Panc1 (cell line): ENCODE measurements at regions not wholly inside any gene's neighbourhood (a gene's known extent, or its start where the extent isn't known, plus 50 kb on each side); places are given as distances from the start of the nearest gene placed in this dataset.

Source experiments
- ATAC-seq: fragments of 200-7000 bp; cut with Tn5 transposase; 2 replicates; pipeline ENCODE4 v1.9.1; 2020; ENCODE audit warnings: mild to moderate bottlenecking, moderate library complexity
- BruUV-seq: library from RNA; stranded (reverse); fragments of 400-500 nt; replicated peaks from 2 replicates; lab custom pipeline; 2021; lab: Mats Ljungman, UMichigan
- CTCF ChIA-PET: fragments of 300-600 bp; sonication (Branson Sonifier 250); formaldehyde crosslinking; loops from one replicate; lab custom pipeline; 2022; ENCODE audit warnings: antibody characterized with exemption; lab: Charles Lee
- POLR2A ChIA-PET: fragments of 300-600 bp; sonication (Branson Sonifier 250); formaldehyde crosslinking; loops from one replicate; lab custom pipeline; 2022; ENCODE audit warnings: antibody characterized with exemption; lab: Charles Lee
- DNase-seq: peaks from one replicate; pipeline ENCODE4 v3.0.0-alpha.2; 2010; ENCODE audit warnings: low read depth, low spot score
- H3K27ac ChIP-seq: 2 replicates; pipeline ENCODE4 v1.5.1; 2011; ENCODE audit warnings: mild to moderate bottlenecking, low read length, inconsistent platforms
- H3K27me3 ChIP-seq: fragments of 200-500 bp; sonication (Bioruptor generic); 2 replicates; pipeline ENCODE4 v1.6.0; 2014; ENCODE audit warnings: low read length, inconsistent platforms; ENCODE audit not compliant: control insufficient read depth, insufficient read depth
- H3K36me3 ChIP-seq: fragments of 200-500 bp; sonication (Bioruptor generic); 2 replicates; pipeline ENCODE4 v1.5.1; 2014; ENCODE audit warnings: inconsistent platforms, mild to moderate bottlenecking, low read length, moderate library complexity; ENCODE audit not compliant: control insufficient read depth, insufficient read depth
- H3K4me1 ChIP-seq: 2 replicates; pipeline ENCODE4 v1.5.1; 2011; ENCODE audit warnings: inconsistent platforms, mild to moderate bottlenecking, low read length, moderate library complexity; ENCODE audit not compliant: control insufficient read depth, insufficient read depth
- H3K4me3 ChIP-seq, 2 experiments: 2 replicates each; pipeline ENCODE4 v1.5.1; 2011 to 2012; ENCODE audit warnings: low read depth in 2 of 2, low read length in 2 of 2, mild to moderate bottlenecking in 2 of 2, inconsistent platforms in 1 of 2, moderate library complexity in 1 of 2
- H3K9me3 ChIP-seq: fragments of 200-500 bp; sonication (Bioruptor generic); 2 replicates; pipeline ENCODE4 v1.5.1; 2014; ENCODE audit warnings: low read depth, mild to moderate bottlenecking, inconsistent platforms, low read length, moderate library complexity; ENCODE audit not compliant: control insufficient read depth, insufficient read depth
- CTCF ChIP-seq: fragments of 450-650 bp; IDR thresholded peaks from 2 replicates; pipeline ENCODE4 v1.5.1; 2017; ENCODE audit warnings: mild to moderate bottlenecking
- POLR2AphosphoS5 ChIP-seq: IDR thresholded peaks from 2 replicates; pipeline ENCODE4 v1.6.1; 2012; ENCODE audit warnings: mild to moderate bottlenecking, low read depth, low read length, moderate library complexity
- REST ChIP-seq, 2 experiments: IDR thresholded peaks; 2 replicates each; pipeline ENCODE4 v1.6.1; 2011 to 2012; ENCODE audit warnings: low read depth in 2 of 2, control low read depth in 1 of 2, low read length in 1 of 2, mild to moderate bottlenecking in 1 of 2, moderate library complexity in 1 of 2; ENCODE audit not compliant: insufficient read depth in 1 of 2
- SIN3A ChIP-seq: IDR thresholded peaks from 2 replicates; pipeline ENCODE4 v1.6.1; 2012; ENCODE audit warnings: low read depth, mild to moderate bottlenecking, low read length, moderate library complexity, borderline replicate concordance; ENCODE audit not compliant: insufficient read depth
- TCF7L2 ChIP-seq: IDR thresholded peaks from 2 replicates; pipeline ENCODE4 v1.6.1; 2011; ENCODE audit warnings: mild to moderate bottlenecking, low read depth, low read length, inconsistent platforms
- in situ Hi-C: cut with HindIII; loops from 2 replicates; pipeline ENCODE4 v1.10.0; 2016; ENCODE audit warnings: low sequenced_read_pairs, low pct_unique_long_range_greater_than_20kb
- intact Hi-C: fragments of 100-400 bp; cut with micrococcal nuclease; formaldehyde crosslinking; loops from one replicate; pipeline ENCODE4 v1.10.0; 2022; ENCODE audit not compliant: unreplicated experiment

- ChIA-PET CTCF (no interaction called here), POLR2A (no interaction called here)
- H3K36me3 ChIP-seq, result no peaks in the 10 kb centered on the region
- TF ChIP-seq POLR2AphosphoS5 (no peak), CTCF (no peak), SIN3A (no peak), TCF7L2 (no peak), REST (IDR thresholded peaks at IDR 0.05; ENCODE audit: insufficient read depth in 1 of 2, low read depth in 2 of 2, low read length in 1 of 2) (no peak)
- no TSS peak for BruUV-seq
- no peaks in the 10 kb centered on the region for H3K4me1 ChIP-seq
- H3K4me3 ChIP-seq, result no peak overlapping the region
- in situ Hi-C loops (no loop called here), intact Hi-C loops (no loop called here)
- DNase-seq (no peak), ATAC-seq (no peak)
- H3K27me3 ChIP-seq, result no peaks in the 10 kb centered on the region
- no peak overlapping the region for H3K27ac ChIP-seq
- no peaks in the 10 kb centered on the region for H3K9me3 ChIP-seq
These were observed 68.9 kb upstream of the CLDN14 start for GRCh38 chr21:36548866-36549265.

GRCh38 chr21:36549470-36549869, 69.5 kb upstream of the CLDN14 start:
- CTCF ChIA-PET, result no interaction called here
- intact Hi-C loops (no loop called here), in situ Hi-C loops (no loop called here)
- POLR2A ChIA-PET, result no interaction called here
- Histone ChIP-seq H3K36me3 (no peaks in the 10 kb centered on the region), H3K27ac (no peak overlapping the region), H3K9me3 (no peaks in the 10 kb centered on the region), H3K4me1 (no peaks in the 10 kb centered on the region), H3K27me3 (no peaks in the 10 kb centered on the region), H3K4me3 (no peak overlapping the region)
- DNase-seq (no peak), ATAC-seq (no peak)
- no TSS peak for BruUV-seq
- no peak for TF ChIP-seq REST (IDR thresholded peaks at IDR 0.05; ENCODE audit: insufficient read depth in 1 of 2, low read depth in 2 of 2, low read length in 1 of 2)
- no peak for TF ChIP-seq TCF7L2
- no peak for TF ChIP-seq SIN3A
- TF ChIP-seq POLR2AphosphoS5, result no peak
- TF ChIP-seq CTCF, result no peak
